ENCODE measurements at regions not wholly inside any gene's neighbourhood (a gene's known extent, or its start where the extent isn't known, plus 50 kb on each side); places are given as distances from the start of the nearest gene placed in this dataset.

GRCh38 chr14:71415404-71415690 lies 508.1 kb downstream of the PCNX1 start:
- H3K27me3 Mint-ChIP-seq (ENCODE audit: low read depth) = peaks cover 4% of the 10 kb centered on the region
- H3K36me3 Mint-ChIP-seq (ENCODE audit: low read depth) = peaks cover 20% of the 10 kb centered on the region
- no peaks in the 10 kb centered on the region for H3K9me3 Mint-ChIP-seq
- H3K4me1 Mint-ChIP-seq = peaks cover 7% of the 10 kb centered on the region
- no peak overlapping the region for H3K4me3 Mint-ChIP-seq
- TF ChIP-seq, protein P1, sequence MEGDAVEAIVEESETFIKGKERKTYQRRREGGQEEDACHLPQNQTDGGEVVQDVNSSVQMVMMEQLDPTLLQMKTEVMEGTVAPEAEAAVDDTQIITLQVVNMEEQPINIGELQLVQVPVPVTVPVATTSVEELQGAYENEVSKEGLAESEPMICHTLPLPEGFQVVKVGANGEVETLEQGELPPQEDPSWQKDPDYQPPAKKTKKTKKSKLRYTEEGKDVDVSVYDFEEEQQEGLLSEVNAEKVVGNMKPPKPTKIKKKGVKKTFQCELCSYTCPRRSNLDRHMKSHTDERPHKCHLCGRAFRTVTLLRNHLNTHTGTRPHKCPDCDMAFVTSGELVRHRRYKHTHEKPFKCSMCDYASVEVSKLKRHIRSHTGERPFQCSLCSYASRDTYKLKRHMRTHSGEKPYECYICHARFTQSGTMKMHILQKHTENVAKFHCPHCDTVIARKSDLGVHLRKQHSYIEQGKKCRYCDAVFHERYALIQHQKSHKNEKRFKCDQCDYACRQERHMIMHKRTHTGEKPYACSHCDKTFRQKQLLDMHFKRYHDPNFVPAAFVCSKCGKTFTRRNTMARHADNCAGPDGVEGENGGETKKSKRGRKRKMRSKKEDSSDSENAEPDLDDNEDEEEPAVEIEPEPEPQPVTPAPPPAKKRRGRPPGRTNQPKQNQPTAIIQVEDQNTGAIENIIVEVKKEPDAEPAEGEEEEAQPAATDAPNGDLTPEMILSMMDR (IDR thresholded peaks at IDR 0.05; ENCODE audit: unreplicated experiment in 3 of 3) = no peak
- peak overlapping the region in 1 of 3 experiments; percentile 50 for H3K27ac Mint-ChIP-seq

DNA sequence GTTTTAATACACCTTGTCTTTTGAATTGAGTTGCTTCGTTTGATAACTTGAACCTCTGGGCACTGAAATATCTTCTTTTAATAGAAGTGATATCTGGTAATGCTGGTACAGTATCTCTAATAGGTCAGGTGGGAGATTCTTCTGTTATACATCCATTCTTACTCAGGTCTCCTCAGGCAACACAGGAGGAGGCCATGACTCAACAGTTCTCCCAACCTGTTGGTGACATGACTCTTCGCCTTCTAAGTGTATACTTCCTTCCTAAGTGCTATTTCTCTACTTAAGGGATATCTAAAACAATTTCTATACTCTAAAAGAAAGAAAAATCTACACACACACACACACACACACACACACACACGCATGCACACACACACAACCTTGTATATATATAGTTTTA lies 509.1 kb downstream of the PCNX1 start:
- Mint-ChIP-seq H3K4me1 (peaks cover 4% of the 10 kb centered on the region), H3K27ac (peak overlapping the region in 1 of 3 experiments; percentile 42), H3K9me3 (no peaks in the 10 kb centered on the region), H3K36me3 (ENCODE audit: low read depth) (peaks cover 25% of the 10 kb centered on the region), H3K27me3 (ENCODE audit: low read depth) (peaks cover 4% of the 10 kb centered on the region), H3K4me3 (no peak overlapping the region)
- TF ChIP-seq, protein P1 (IDR thresholded peaks at IDR 0.05; ENCODE audit: unreplicated experiment in 3 of 3) = no peak

GRCh38 chr14:71418532-71419245 lies 511.4 kb downstream of the PCNX1 start:
- Mint-ChIP-seq H3K9me3 (no peaks in the 10 kb centered on the region), H3K4me1 (no peaks in the 10 kb centered on the region), H3K27ac (peak overlapping the region in 1 of 3 experiments; percentile 81), H3K4me3 (no peak overlapping the region), H3K36me3 (ENCODE audit: low read depth) (peaks cover 36% of the 10 kb centered on the region), H3K27me3 (ENCODE audit: low read depth) (peaks cover 4% of the 10 kb centered on the region)
- TF ChIP-seq, protein P1 (IDR thresholded peaks at IDR 0.05; ENCODE audit: unreplicated experiment in 3 of 3) = no peak

DNA sequence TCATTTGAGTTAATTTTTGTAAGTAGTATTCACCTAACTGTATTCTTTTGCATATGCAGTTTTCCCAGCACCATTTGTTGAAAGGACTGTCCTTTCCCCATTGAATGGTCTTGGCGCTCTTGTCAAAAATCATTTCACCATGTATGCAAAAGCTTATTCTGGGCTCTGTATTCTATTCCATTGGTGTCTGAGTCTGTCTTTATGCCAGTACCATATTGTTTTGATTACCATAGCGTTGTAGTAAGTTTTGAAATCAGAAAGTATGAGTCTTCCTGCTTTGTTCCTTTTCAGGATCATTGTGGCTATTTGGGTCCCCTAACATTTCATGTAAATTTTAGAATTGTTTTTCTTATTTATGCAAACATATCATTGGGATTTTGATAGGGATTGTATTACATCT lies 508.7 kb upstream of the RGS6 start:
- Mint-ChIP-seq H3K27ac (no peak overlapping the region), H3K4me1 (no peaks in the 10 kb centered on the region), H3K27me3 (ENCODE audit: low read depth) (peaks cover 4% of the 10 kb centered on the region), H3K36me3 (ENCODE audit: low read depth) (peaks cover 63% of the 10 kb centered on the region), H3K4me3 (no peak overlapping the region), H3K9me3 (peaks cover 29% of the 10 kb centered on the region)
- TF ChIP-seq, protein P1 (IDR thresholded peaks at IDR 0.05; ENCODE audit: unreplicated experiment in 3 of 3) = no peak

- peaks cover 59% of the 10 kb centered on the region for H3K36me3 Mint-ChIP-seq (ENCODE audit: low read depth)
- TF ChIP-seq, protein P1 (IDR thresholded peaks at IDR 0.05; ENCODE audit: unreplicated experiment in 3 of 3) = no peak
- H3K27me3 Mint-ChIP-seq (ENCODE audit: low read depth) = no peaks in the 10 kb centered on the region
- H3K9me3 Mint-ChIP-seq = peaks cover 29% of the 10 kb centered on the region
- H3K4me1 Mint-ChIP-seq = no peaks in the 10 kb centered on the region
- no peak overlapping the region for H3K27ac Mint-ChIP-seq
- H3K4me3 Mint-ChIP-seq = no peak overlapping the region
These were observed 507.3 kb upstream of the RGS6 start for GRCh38 chr14:71424941-71425340.

DNA sequence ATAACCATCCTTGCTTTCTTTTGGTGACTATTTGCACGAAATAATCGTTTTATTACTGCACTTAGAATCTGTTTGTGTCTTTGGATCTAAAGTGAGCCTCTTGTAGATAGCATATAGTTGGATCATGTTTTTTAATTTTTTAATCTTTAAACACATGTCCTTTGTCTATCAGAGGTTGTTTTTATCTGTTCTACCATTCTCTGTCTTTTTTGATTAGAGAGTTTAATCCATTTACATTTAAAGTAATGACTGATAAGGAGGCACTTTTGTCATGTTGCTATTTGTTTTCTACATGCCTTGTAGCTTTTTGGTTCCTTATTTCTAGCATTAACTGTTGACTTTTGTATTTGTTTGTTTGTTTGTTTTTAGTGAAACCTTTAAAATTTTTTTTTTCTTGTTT lies 506.2 kb upstream of the RGS6 start:
- Mint-ChIP-seq H3K27ac (no peak overlapping the region), H3K9me3 (peaks cover 29% of the 10 kb centered on the region), H3K36me3 (ENCODE audit: low read depth) (peaks cover 55% of the 10 kb centered on the region), H3K4me1 (no peaks in the 10 kb centered on the region), H3K27me3 (ENCODE audit: low read depth) (no peaks in the 10 kb centered on the region), H3K4me3 (no peak overlapping the region)
- TF ChIP-seq, protein P1 (IDR thresholded peaks at IDR 0.05; ENCODE audit: unreplicated experiment in 3 of 3) = no peak
